ENCODE measurements at regions not wholly inside any gene's neighbourhood (a gene's known extent, or its start where the extent isn't known, plus 50 kb on each side); places are given as distances from the start of the nearest gene placed in this dataset.
"Not testable (repeated sequence)": the region's sequence is repeated elsewhere in the genome, so short reads cannot be mapped to it uniquely, and the experiment has no call there.

- DNase-seq, result no peak
- Histone ChIP-seq H3K36me3 (no peaks in the 10 kb centered on the region), H3K4me1 (no peaks in the 10 kb centered on the region), H3K27me3 (no peaks in the 10 kb centered on the region), H3K27ac (no peak overlapping the region), H3K4me3 (replicated peaks in 1 of 3) (no peak overlapping the region), H3K9me3 (no peaks in the 10 kb centered on the region)
- 84 to 90% methylated on average over 2 of the region's 2 CpGs for WGBS, 2 donors
- intact Hi-C loops (cut with DNase I), result no loop called here
- TF ChIP-seq POLR2A (IDR thresholded peaks at IDR 0.05) (no peak), CTCF (IDR thresholded peaks at IDR 0.05) (no peak)
These were observed 602.2 kb downstream of the DSC3 start for GRCh38 chr18:30440351-30440750.

- 88 to 93% methylated on average over 2 of the region's 2 CpGs for WGBS, 2 donors
- TF ChIP-seq CTCF (IDR thresholded peaks at IDR 0.05) (no peak), POLR2A (IDR thresholded peaks at IDR 0.05) (no peak)
- Histone ChIP-seq H3K36me3 (no peaks in the 10 kb centered on the region), H3K27me3 (no peaks in the 10 kb centered on the region), H3K27ac (no peak overlapping the region), H3K9me3 (no peaks in the 10 kb centered on the region), H3K4me3 (replicated peaks in 1 of 3) (no peak overlapping the region), H3K4me1 (no peaks in the 10 kb centered on the region)
- intact Hi-C loops (cut with DNase I), result no loop called here
- no peak for DNase-seq
These were observed 603.4 kb downstream of the DSC3 start for GRCh38 chr18:30439174-30439573.

GRCh38 chr18:30432349-30432748, 610.2 kb downstream of the DSC3 start:
- H3K9me3 ChIP-seq, result no peaks in the 10 kb centered on the region
- no peaks in the 10 kb centered on the region for H3K36me3 ChIP-seq
- H3K4me1 ChIP-seq, result no peaks in the 10 kb centered on the region
- no peak overlapping the region for H3K27ac ChIP-seq
- intact Hi-C loops (cut with DNase I), result no loop called here
- DNase-seq, result no peak
- TF ChIP-seq CTCF (IDR thresholded peaks at IDR 0.05), result no peak
- TF ChIP-seq POLR2A (IDR thresholded peaks at IDR 0.05), result no peak
- 66 to 74% methylated on average over 2 of the region's 2 CpGs for WGBS, 2 donors
- H3K4me3 ChIP-seq (replicated peaks in 1 of 3), result no peak overlapping the region
- no peaks in the 10 kb centered on the region for H3K27me3 ChIP-seq

GRCh38 chr18:30419399-30419798, 623.1 kb downstream of the DSC3 start:
- H3K4me1 ChIP-seq; H3K27me3 ChIP-seq; H3K27ac ChIP-seq; H3K9me3 ChIP-seq; DNase-seq; H3K4me3 ChIP-seq (replicated peaks in 1 of 3); intact Hi-C loops (cut with DNase I); H3K36me3 ChIP-seq: not testable (repeated sequence)
- 96 to 97% methylated on average over 11 of the region's 11 CpGs for WGBS, 2 donors

GRCh38 chr18:30415903-30416302, 626.6 kb downstream of the DSC3 start:
- TF ChIP-seq CTCF (IDR thresholded peaks at IDR 0.05) (no peak), POLR2A (IDR thresholded peaks at IDR 0.05) (no peak)
- no peak overlapping the region for H3K27ac ChIP-seq
- no peak for DNase-seq
- H3K4me1 ChIP-seq, result no peaks in the 10 kb centered on the region
- intact Hi-C loops (cut with DNase I), result no loop called here
- H3K27me3 ChIP-seq, result no peaks in the 10 kb centered on the region
- no peaks in the 10 kb centered on the region for H3K9me3 ChIP-seq
- 68 to 70% methylated on average over 2 of the region's 2 CpGs for WGBS, 2 donors
- H3K4me3 ChIP-seq (replicated peaks in 1 of 3), result no peak overlapping the region
- H3K36me3 ChIP-seq, result no peaks in the 10 kb centered on the region

- DNase-seq, result no peak
- H3K27me3 ChIP-seq, result no peaks in the 10 kb centered on the region
- no peaks in the 10 kb centered on the region for H3K4me1 ChIP-seq
- H3K36me3 ChIP-seq, result no peaks in the 10 kb centered on the region
- H3K4me3 ChIP-seq (replicated peaks in 1 of 3), result no peak overlapping the region
- WGBS, 2 donors, result 68 to 74% methylated on average over 3 of the region's 3 CpGs
- intact Hi-C loops (cut with DNase I), result no loop called here
- no peaks in the 10 kb centered on the region for H3K9me3 ChIP-seq
- no peak overlapping the region for H3K27ac ChIP-seq
- no peak for TF ChIP-seq CTCF (IDR thresholded peaks at IDR 0.05)
- TF ChIP-seq POLR2A (IDR thresholded peaks at IDR 0.05), result no peak
These were observed 633.4 kb downstream of the DSC3 start for GRCh38 chr18:30409120-30409519.
